ENCODE measurements at regions not wholly inside any gene's neighbourhood (a gene's known extent, or its start where the extent isn't known, plus 50 kb on each side); places are given as distances from the start of the nearest gene placed in this dataset.

GRCh38 chr13:22017226-22017625 lies 346.4 kb downstream of the FGF9 start:
- no peak overlapping the region for H3K4me2 ChIP-seq (ENCODE audit: low read length)
- H3K27me3 ChIP-seq (ENCODE audit: insufficient read depth, low read length) = no peaks in the 10 kb centered on the region
- H3K79me2 ChIP-seq (ENCODE audit: insufficient read depth, low read length) = no peaks in the 10 kb centered on the region
- H3K4me3 ChIP-seq (replicated peaks in 1 of 2; ENCODE audit: low read depth in 1 of 2, low read length in 2 of 2) = no peak overlapping the region
- ATAC-seq (no peak), DNase-seq (ENCODE audit: low read depth, low spot score) (no peak)
- intact Hi-C loops (cut with micrococcal nuclease) = no loop called here
- no peak overlapping the region for H3K9ac ChIP-seq (ENCODE audit: low read length)
- no peaks in the 10 kb centered on the region for H3K9me2 ChIP-seq (ENCODE audit: insufficient read depth)
- ChIA-PET CTCF (no interaction called here), RAD21 (ENCODE audit: low non-redundant PET in 1 of 2, low total read pairs in 2 of 2, uncharacterized antibody in 2 of 2, unreplicated experiment in 2 of 2) (interaction anchor here in 1 of 2 experiments (0.7 kb wide), 1 partner anchor 1070 kb away, joined by 5 read pairs; no protein-coding TSS in a partner anchor), POLR2A (no interaction called here)
- no peaks in the 10 kb centered on the region; a peak in 1 of 4 replicates for H3K4me1 ChIP-seq (ENCODE audit: control insufficient read depth in 1 of 2, insufficient read depth in 2 of 2, low read length in 2 of 2)
- TF ChIP-seq JUND (IDR thresholded peaks at IDR 0.05) (no peak), FOSL1 (IDR thresholded peaks at IDR 0.05; ENCODE audit: low read depth) (no peak), ELF1 (IDR thresholded peaks at IDR 0.05; ENCODE audit: borderline replicate concordance, low read depth) (no peak), REST (IDR thresholded peaks at IDR 0.05; ENCODE audit: low read depth) (no peak), EGR1 (IDR thresholded peaks at IDR 0.05; ENCODE audit: low read depth) (no peak), YY1 (IDR thresholded peaks at IDR 0.05; ENCODE audit: extremely low read depth, insufficient replicate concordance, low read depth, low read length) (no peak), ZFX (IDR thresholded peaks at IDR 0.05) (no peak)
- no peak overlapping the region for H3K27ac ChIP-seq (ENCODE audit: low read depth, low read length)
- no peaks in the 10 kb centered on the region; a peak in 1 of 4 replicates for H3K36me3 ChIP-seq (ENCODE audit: control insufficient read depth in 1 of 2, insufficient read depth in 2 of 2, low read length in 2 of 2)
- no peaks in the 10 kb centered on the region for H3K9me3 ChIP-seq (ENCODE audit: control insufficient read depth in 1 of 2, insufficient read depth in 1 of 2, low read depth in 1 of 2, low read length in 2 of 2)
- no peaks in the 10 kb centered on the region for H4K20me1 ChIP-seq (ENCODE audit: insufficient read depth)
- no peak overlapping the region for H2AFZ ChIP-seq (ENCODE audit: low read depth, low read length, poor library complexity, severe bottlenecking)
- no TSS peak for BruUV-seq (replicated peaks)

Data from HCT116 (cell line).